ENCODE measurements at regions not wholly inside any gene's neighbourhood (a gene's known extent, or its start where the extent isn't known, plus 50 kb on each side); places are given as distances from the start of the nearest gene placed in this dataset.
"Not testable (repeated sequence)": the region's sequence is repeated elsewhere in the genome, so short reads cannot be mapped to it uniquely, and the experiment has no call there.

GRCh38 chr6:113221850-113222249, 635.3 kb upstream of the MARCKS start:
- Histone ChIP-seq H3K9ac (ENCODE audit: low read depth in 2 of 2, low read length in 2 of 2) (no peak overlapping the region), H3K9me3 (no peaks in the 10 kb centered on the region), H3K4me3 (no peak overlapping the region), H3K36me3 (no peaks in the 10 kb centered on the region), H3K27me3 (no peaks in the 10 kb centered on the region), H3K27ac (no peak overlapping the region), H3K4me1 (no peaks in the 10 kb centered on the region)
- TF ChIP-seq CTCF (IDR thresholded peaks at IDR 0.05): no peak
- intact Hi-C loops (cut with DNase I): no loop called here
- no peak for DNase-seq

GRCh38 chr6:113246186-113246585, 611.0 kb upstream of the MARCKS start:
- no peak overlapping the region for H3K4me3 ChIP-seq
- no peak for DNase-seq

GRCh38 chr6:113248532-113248931, 608.6 kb upstream of the MARCKS start:
- intact Hi-C loops (cut with DNase I): no loop called here
- Histone ChIP-seq H3K9ac (ENCODE audit: low read depth in 2 of 2, low read length in 2 of 2) (no peak overlapping the region), H3K27me3 (no peaks in the 10 kb centered on the region), H3K36me3 (no peaks in the 10 kb centered on the region), H3K4me3 (no peak overlapping the region), H3K9me3 (no peaks in the 10 kb centered on the region), H3K27ac (no peak overlapping the region), H3K4me1 (no peaks in the 10 kb centered on the region)
- TF ChIP-seq CTCF (IDR thresholded peaks at IDR 0.05): no peak
- no peak for DNase-seq

More at GRCh38 chr6:113246186-113246585, 611.0 kb upstream of the MARCKS start:
- no peak overlapping the region for H3K27ac ChIP-seq
- H3K36me3 ChIP-seq: no peaks in the 10 kb centered on the region
- no peaks in the 10 kb centered on the region for H3K9me3 ChIP-seq
- H3K4me1 ChIP-seq: no peaks in the 10 kb centered on the region
- no peaks in the 10 kb centered on the region for H3K27me3 ChIP-seq
- TF ChIP-seq CTCF (IDR thresholded peaks at IDR 0.05): no peak
- no peak overlapping the region for H3K9ac ChIP-seq (ENCODE audit: low read depth in 2 of 2, low read length in 2 of 2)
- intact Hi-C loops (cut with DNase I): no loop called here

GRCh38 chr6:113254194-113254593, 603.0 kb upstream of the MARCKS start:
- intact Hi-C loops (cut with DNase I); DNase-seq: not testable (repeated sequence)

GRCh38 chr6:113258771-113259170, 598.4 kb upstream of the MARCKS start:
- no peak for DNase-seq
- Histone ChIP-seq H3K9ac (ENCODE audit: low read depth in 2 of 2, low read length in 2 of 2) (no peak overlapping the region), H3K27me3 (no peaks in the 10 kb centered on the region), H3K4me1 (no peaks in the 10 kb centered on the region), H3K9me3 (no peaks in the 10 kb centered on the region), H3K27ac (no peak overlapping the region), H3K4me3 (no peak overlapping the region), H3K36me3 (no peaks in the 10 kb centered on the region)
- TF ChIP-seq CTCF (IDR thresholded peaks at IDR 0.05): no peak
- intact Hi-C loops (cut with DNase I): no loop called here

More at GRCh38 chr6:113254194-113254593, 603.0 kb upstream of the MARCKS start:
- not testable (repeated sequence) for H3K36me3 ChIP-seq; H3K4me1 ChIP-seq; H3K4me3 ChIP-seq; H3K27ac ChIP-seq; H3K9ac ChIP-seq (ENCODE audit: low read depth in 2 of 2, low read length in 2 of 2); H3K9me3 ChIP-seq; H3K27me3 ChIP-seq

- no peak for TF ChIP-seq CTCF (IDR thresholded peaks at IDR 0.05)
- intact Hi-C loops (cut with DNase I): no loop called here
- no peak for DNase-seq
- Histone ChIP-seq H3K27ac (no peak overlapping the region), H3K36me3 (no peaks in the 10 kb centered on the region), H3K4me1 (no peaks in the 10 kb centered on the region), H3K9ac (ENCODE audit: low read depth in 2 of 2, low read length in 2 of 2) (no peak overlapping the region), H3K4me3 (no peak overlapping the region), H3K27me3 (no peaks in the 10 kb centered on the region), H3K9me3 (no peaks in the 10 kb centered on the region)
These were observed 585.7 kb upstream of the MARCKS start for GRCh38 chr6:113271437-113271836.
